Testis (tissue), 2 donors: ENCODE measurements at regions not wholly inside any gene's neighbourhood (a gene's known extent, or its start where the extent isn't known, plus 50 kb on each side); places are given as distances from the start of the nearest gene placed in this dataset.

Experiments used
- POLR2A ChIP-seq: fragments of 450-650 bp; IDR thresholded peaks from one replicate; pipeline ENCODE4 v1.6.1; 2017; ENCODE audit warnings: antibody characterized with exemption, mild to moderate bottlenecking, moderate library complexity
- TF ChIP-seq, protein P1 (sequence below), 3 experiments: fragments of 450-650 bp in 2 of 3; fragments of 200-600 bp in 1 of 3; sonication (generic) in 1 of 3; IDR thresholded peaks; one replicate each; pipeline ENCODE4 v1.5.1; 2016 to 2019; ENCODE audit warnings: antibody characterized with exemption in 3 of 3, mild to moderate bottlenecking in 2 of 3, moderate library complexity in 1 of 3

DNA sequence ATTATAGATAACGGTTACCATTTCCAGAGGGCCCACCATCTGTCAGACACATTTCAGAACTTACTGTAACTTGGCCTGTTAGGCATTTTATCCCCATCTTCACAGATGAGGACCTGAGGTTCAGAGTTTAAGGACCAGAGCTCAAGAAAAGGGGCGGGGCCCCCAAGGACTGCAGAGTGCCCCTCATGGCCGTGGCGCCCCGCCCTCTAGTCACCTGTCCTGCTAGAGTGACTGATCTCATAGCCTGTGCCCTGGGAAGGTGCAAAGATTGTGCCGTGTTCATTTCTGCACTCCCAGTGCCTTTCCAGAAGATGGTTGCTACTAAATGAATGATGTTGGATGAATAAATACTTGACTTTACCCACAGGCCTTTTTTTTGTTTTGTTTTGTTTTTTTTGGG lies 107.0 kb downstream of the XRCC2 start:
- TF ChIP-seq POLR2A, result no peak
- TF ChIP-seq, protein P1, sequence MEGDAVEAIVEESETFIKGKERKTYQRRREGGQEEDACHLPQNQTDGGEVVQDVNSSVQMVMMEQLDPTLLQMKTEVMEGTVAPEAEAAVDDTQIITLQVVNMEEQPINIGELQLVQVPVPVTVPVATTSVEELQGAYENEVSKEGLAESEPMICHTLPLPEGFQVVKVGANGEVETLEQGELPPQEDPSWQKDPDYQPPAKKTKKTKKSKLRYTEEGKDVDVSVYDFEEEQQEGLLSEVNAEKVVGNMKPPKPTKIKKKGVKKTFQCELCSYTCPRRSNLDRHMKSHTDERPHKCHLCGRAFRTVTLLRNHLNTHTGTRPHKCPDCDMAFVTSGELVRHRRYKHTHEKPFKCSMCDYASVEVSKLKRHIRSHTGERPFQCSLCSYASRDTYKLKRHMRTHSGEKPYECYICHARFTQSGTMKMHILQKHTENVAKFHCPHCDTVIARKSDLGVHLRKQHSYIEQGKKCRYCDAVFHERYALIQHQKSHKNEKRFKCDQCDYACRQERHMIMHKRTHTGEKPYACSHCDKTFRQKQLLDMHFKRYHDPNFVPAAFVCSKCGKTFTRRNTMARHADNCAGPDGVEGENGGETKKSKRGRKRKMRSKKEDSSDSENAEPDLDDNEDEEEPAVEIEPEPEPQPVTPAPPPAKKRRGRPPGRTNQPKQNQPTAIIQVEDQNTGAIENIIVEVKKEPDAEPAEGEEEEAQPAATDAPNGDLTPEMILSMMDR (IDR thresholded peaks at IDR 0.05), result no peak
